Panc1 (cell line): ENCODE measurements at regions not wholly inside any gene's neighbourhood (a gene's known extent, or its start where the extent isn't known, plus 50 kb on each side); places are given as distances from the start of the nearest gene placed in this dataset.

Experiments
- CTCF ChIP-seq: fragments of 450-650 bp; IDR thresholded peaks from 2 replicates; pipeline ENCODE4 v1.5.1; 2017; ENCODE audit warnings: mild to moderate bottlenecking
- POLR2AphosphoS5 ChIP-seq: IDR thresholded peaks from 2 replicates; pipeline ENCODE4 v1.6.1; 2012; ENCODE audit warnings: mild to moderate bottlenecking, low read depth, low read length, moderate library complexity
- REST ChIP-seq, 2 experiments: IDR thresholded peaks; 2 replicates each; pipeline ENCODE4 v1.6.1; 2011 to 2012; ENCODE audit warnings: low read depth in 2 of 2, control low read depth in 1 of 2, low read length in 1 of 2, mild to moderate bottlenecking in 1 of 2, moderate library complexity in 1 of 2; ENCODE audit not compliant: insufficient read depth in 1 of 2
- SIN3A ChIP-seq: IDR thresholded peaks from 2 replicates; pipeline ENCODE4 v1.6.1; 2012; ENCODE audit warnings: low read depth, mild to moderate bottlenecking, low read length, moderate library complexity, borderline replicate concordance; ENCODE audit not compliant: insufficient read depth

DNA sequence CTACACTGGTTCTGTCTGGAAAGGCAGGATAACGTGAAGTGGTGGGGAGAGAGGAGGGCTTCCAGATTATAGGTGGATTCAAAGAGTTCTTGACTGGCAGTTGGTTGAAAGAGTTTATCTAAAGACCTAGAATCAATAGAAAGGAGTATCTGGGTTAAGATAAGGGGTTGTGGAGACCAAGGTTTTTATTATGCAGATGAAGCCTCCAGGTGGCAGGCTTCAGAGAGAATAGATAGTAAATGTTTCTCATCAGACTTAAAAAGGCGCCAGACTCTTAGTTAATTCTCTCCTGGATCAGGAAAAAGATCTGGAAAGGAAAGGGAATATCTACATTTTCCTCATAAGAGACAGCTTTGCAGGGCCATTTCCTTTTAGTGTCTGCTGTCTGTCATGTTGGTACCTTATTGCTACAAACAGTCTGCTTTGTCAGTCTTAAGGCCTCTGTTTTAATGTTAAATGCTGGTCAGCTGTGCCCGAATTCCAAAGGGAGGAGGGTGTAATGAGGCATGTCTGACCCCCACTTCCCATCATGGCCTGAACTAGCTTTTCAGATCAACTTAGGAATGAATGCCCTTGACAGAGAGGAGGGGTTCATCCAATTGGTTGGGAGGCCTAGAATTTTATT, 401.3 kb downstream of the FUT8 start:
- TF ChIP-seq CTCF (no peak), POLR2AphosphoS5 (no peak), SIN3A (no peak), REST (IDR thresholded peaks at IDR 0.05; ENCODE audit: insufficient read depth in 1 of 2, low read depth in 2 of 2, low read length in 1 of 2) (no peak)
